ENCODE measurements at regions not wholly inside any gene's neighbourhood (a gene's known extent, or its start where the extent isn't known, plus 50 kb on each side); places are given as distances from the start of the nearest gene placed in this dataset.

GRCh38 chr16:85174871-85175723 is 62.8 kb upstream of the CIBAR2 start:
- TF ChIP-seq CTCF (IDR thresholded peaks at IDR 0.05) (no peak), POLR2A (IDR thresholded peaks at IDR 0.05) (no peak)

Data from lower leg skin (tissue), 3 donors.